ENCODE measurements at regions not wholly inside any gene's neighbourhood (a gene's known extent, or its start where the extent isn't known, plus 50 kb on each side); places are given as distances from the start of the nearest gene placed in this dataset.

DNA sequence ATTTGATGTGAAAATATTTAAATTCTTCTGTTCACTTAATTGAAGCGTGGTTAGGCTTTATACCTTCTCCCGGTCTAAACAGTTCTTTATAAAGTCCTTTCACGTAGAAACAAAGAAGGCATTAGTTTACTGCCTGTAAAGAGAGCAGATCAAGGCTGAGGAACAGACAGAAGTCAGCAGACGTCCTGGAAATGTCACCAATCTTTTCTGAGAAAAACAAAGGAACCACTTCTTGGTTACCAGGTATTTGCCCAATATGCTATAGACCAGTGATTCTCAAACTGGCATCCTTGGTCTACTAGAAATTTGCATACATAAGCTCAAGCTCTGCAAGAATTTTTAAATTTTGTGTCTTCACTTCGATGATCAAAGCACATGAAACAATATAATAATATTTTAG, 89.2 kb upstream of the STK17B start:
- Histone ChIP-seq H3K36me3 (ENCODE audit: control insufficient read depth in 1 of 2, insufficient read depth in 2 of 2, low read length in 2 of 2) (no peaks in the 10 kb centered on the region), H3K4me1 (ENCODE audit: control insufficient read depth in 1 of 2, insufficient read depth in 2 of 2, low read length in 2 of 2) (peaks cover 0 to 25% of the 10 kb centered on the region in 2 donors), H3K9ac (ENCODE audit: low read depth in 1 of 2, low read length in 2 of 2) (peak overlapping the region in 1 of 2 donors; percentile 40), H3K27ac (ENCODE audit: low read depth, low read length) (no peak overlapping the region), H3K27me3 (ENCODE audit: control insufficient read depth in 1 of 2, insufficient read depth in 2 of 2, low read length in 2 of 2) (no peaks in the 10 kb centered on the region), H3K9me3 (ENCODE audit: control insufficient read depth in 1 of 2, low read length in 2 of 2) (no peaks in the 10 kb centered on the region), H3K4me3 (ENCODE audit: low read depth in 1 of 2, low read length in 2 of 2) (peak overlapping the region in 1 of 2 donors; percentile 48)

DNA sequence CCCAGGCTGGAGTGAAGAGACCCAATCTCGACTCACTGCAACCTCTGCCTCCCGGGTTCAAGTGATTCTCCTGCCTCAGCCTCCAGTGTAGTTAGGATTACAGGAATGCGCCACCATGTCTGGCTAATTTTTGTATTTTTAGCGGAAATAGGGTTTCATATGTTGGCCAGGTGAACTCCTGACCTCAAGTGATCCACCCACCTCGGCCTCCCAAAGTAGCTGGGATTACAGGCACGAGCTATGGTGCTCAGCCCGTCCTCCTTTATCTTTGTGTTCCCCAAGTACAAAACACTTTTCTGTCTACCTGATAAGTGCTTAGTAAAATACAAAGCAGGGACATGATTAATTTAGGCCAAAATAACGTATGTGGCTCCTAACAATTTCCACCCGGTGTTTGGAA, 91.2 kb upstream of the STK17B start:
- peaks cover 5 to 30% of the 10 kb centered on the region in 2 donors for H3K4me1 ChIP-seq (ENCODE audit: control insufficient read depth in 1 of 2, insufficient read depth in 2 of 2, low read length in 2 of 2)
- H3K4me3 ChIP-seq (ENCODE audit: low read depth in 1 of 2, low read length in 2 of 2), result no peak overlapping the region
- H3K9me3 ChIP-seq (ENCODE audit: control insufficient read depth in 1 of 2, low read length in 2 of 2), result no peaks in the 10 kb centered on the region
- H3K36me3 ChIP-seq (ENCODE audit: control insufficient read depth in 1 of 2, insufficient read depth in 2 of 2, low read length in 2 of 2), result no peaks in the 10 kb centered on the region
- peak overlapping the region; percentile 8 for H3K27ac ChIP-seq (ENCODE audit: low read depth, low read length)
- H3K9ac ChIP-seq (ENCODE audit: low read depth in 1 of 2, low read length in 2 of 2), result no peak overlapping the region
- no peaks in the 10 kb centered on the region for H3K27me3 ChIP-seq (ENCODE audit: control insufficient read depth in 1 of 2, insufficient read depth in 2 of 2, low read length in 2 of 2)

DNA sequence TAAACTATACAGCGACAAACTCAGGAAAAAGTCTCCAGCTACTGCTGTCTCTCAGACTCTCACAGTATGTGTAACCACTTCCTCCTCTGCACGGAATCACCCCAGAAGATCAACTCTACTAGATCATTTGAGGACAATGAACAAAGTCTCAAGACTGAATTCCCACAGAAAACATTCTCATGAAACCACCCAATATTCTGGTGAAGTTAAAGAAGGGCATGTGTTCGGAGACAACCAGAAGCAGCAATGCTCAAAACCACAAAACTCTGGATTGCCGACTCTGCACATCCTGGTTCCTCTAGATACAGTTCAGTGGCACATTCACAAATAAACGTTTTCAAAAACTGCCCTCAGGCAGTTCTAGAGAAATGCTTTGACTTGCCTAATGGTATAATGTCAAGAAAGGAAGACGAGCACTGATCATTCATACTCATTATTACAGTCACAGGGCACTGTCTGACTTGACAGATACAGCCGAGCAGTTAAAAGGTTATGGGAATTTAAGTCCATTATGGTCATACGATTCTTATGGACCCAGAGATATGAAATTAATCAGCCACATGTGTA, 91.9 kb upstream of the STK17B start:
- Histone ChIP-seq H3K27ac (ENCODE audit: low read depth, low read length) (no peak overlapping the region), H3K4me3 (ENCODE audit: low read depth in 1 of 2, low read length in 2 of 2) (peak overlapping the region in 1 of 2 donors; percentile 44), H3K9ac (ENCODE audit: low read depth in 1 of 2, low read length in 2 of 2) (no peak overlapping the region), H3K4me1 (ENCODE audit: control insufficient read depth in 1 of 2, insufficient read depth in 2 of 2, low read length in 2 of 2) (peaks cover 11 to 37% of the 10 kb centered on the region in 2 donors), H3K9me3 (ENCODE audit: control insufficient read depth in 1 of 2, low read length in 2 of 2) (no peaks in the 10 kb centered on the region), H3K36me3 (ENCODE audit: control insufficient read depth in 1 of 2, insufficient read depth in 2 of 2, low read length in 2 of 2) (no peaks in the 10 kb centered on the region), H3K27me3 (ENCODE audit: control insufficient read depth in 1 of 2, insufficient read depth in 2 of 2, low read length in 2 of 2) (no peaks in the 10 kb centered on the region)

DNA sequence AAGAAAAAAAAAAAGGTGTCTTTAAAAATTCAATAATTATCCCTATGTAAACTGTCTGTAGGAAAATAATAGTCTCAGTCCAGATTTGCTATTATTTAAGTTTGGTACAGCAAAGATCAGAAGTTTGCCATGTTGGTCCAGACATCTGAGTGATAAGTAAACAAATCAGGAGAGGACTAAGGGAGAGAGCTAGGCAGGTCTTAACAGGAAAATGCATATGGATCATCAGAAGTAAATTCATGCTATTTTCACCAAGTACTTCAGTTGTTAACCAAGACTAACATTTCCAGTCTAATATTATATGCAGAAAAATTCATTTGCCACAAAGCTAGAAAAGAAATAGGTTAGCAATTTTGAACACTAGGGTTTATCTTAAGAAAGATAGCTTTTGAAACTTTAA, 95.0 kb upstream of the STK17B start:
- Histone ChIP-seq H3K9me3 (ENCODE audit: control insufficient read depth in 1 of 2, low read length in 2 of 2) (no peaks in the 10 kb centered on the region), H3K4me3 (ENCODE audit: low read depth in 1 of 2, low read length in 2 of 2) (no peak overlapping the region), H3K27ac (ENCODE audit: low read depth, low read length) (no peak overlapping the region), H3K4me1 (ENCODE audit: control insufficient read depth in 1 of 2, insufficient read depth in 2 of 2, low read length in 2 of 2) (peaks cover 27 to 52% of the 10 kb centered on the region in 2 donors), H3K9ac (ENCODE audit: low read depth in 1 of 2, low read length in 2 of 2) (no peak overlapping the region), H3K36me3 (ENCODE audit: control insufficient read depth in 1 of 2, insufficient read depth in 2 of 2, low read length in 2 of 2) (no peaks in the 10 kb centered on the region), H3K27me3 (ENCODE audit: control insufficient read depth in 1 of 2, insufficient read depth in 2 of 2, low read length in 2 of 2) (no peaks in the 10 kb centered on the region)

DNA sequence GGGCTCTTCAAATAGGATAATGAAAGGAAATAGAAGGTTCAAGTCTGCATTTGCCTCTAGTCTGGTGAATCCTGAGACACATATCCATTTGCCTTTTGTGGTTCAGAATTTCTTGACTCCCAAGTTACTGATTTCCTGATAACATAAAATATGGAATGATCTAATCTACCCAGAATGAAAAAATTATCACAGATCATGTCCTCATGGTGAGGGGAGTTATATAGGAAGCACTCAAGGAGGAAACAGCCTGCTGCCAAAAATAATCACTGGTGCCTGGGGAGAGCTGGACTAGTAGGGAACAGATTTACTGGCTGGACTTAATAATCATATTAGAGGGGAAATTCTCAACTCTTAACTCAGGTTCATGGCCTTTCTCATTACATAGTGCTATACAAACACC, 95.5 kb upstream of the STK17B start:
- Histone ChIP-seq H3K27me3 (ENCODE audit: control insufficient read depth in 1 of 2, insufficient read depth in 2 of 2, low read length in 2 of 2) (no peaks in the 10 kb centered on the region), H3K36me3 (ENCODE audit: control insufficient read depth in 1 of 2, insufficient read depth in 2 of 2, low read length in 2 of 2) (no peaks in the 10 kb centered on the region), H3K9me3 (ENCODE audit: control insufficient read depth in 1 of 2, low read length in 2 of 2) (no peaks in the 10 kb centered on the region), H3K4me3 (ENCODE audit: low read depth in 1 of 2, low read length in 2 of 2) (no peak overlapping the region), H3K9ac (ENCODE audit: low read depth in 1 of 2, low read length in 2 of 2) (no peak overlapping the region), H3K4me1 (ENCODE audit: control insufficient read depth in 1 of 2, insufficient read depth in 2 of 2, low read length in 2 of 2) (peaks cover 27 to 54% of the 10 kb centered on the region in 2 donors), H3K27ac (ENCODE audit: low read depth, low read length) (no peak overlapping the region)

DNA sequence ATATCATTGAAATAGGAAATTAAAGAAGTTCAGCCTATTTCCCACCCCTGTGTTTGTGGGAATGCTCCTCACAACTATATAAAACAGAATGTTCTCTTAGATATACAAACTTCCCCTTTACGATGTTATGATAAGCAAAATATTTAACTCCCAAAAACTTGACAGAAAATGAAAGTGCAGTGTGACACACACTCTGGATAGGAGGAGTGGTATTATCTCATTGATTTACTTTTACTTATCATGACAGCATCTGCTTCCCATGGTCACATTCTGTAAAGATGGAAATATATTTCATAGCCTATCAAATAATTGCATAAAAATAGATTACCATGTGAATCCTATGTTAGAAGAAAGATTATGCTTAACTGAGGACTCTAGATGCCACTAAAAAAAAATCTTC, 96.6 kb upstream of the STK17B start:
- Histone ChIP-seq H3K9ac (ENCODE audit: low read depth in 1 of 2, low read length in 2 of 2) (no peak overlapping the region), H3K27me3 (ENCODE audit: control insufficient read depth in 1 of 2, insufficient read depth in 2 of 2, low read length in 2 of 2) (no peaks in the 10 kb centered on the region), H3K9me3 (ENCODE audit: control insufficient read depth in 1 of 2, low read length in 2 of 2) (no peaks in the 10 kb centered on the region), H3K36me3 (ENCODE audit: control insufficient read depth in 1 of 2, insufficient read depth in 2 of 2, low read length in 2 of 2) (no peaks in the 10 kb centered on the region), H3K27ac (ENCODE audit: low read depth, low read length) (no peak overlapping the region), H3K4me1 (ENCODE audit: control insufficient read depth in 1 of 2, insufficient read depth in 2 of 2, low read length in 2 of 2) (peaks cover 27 to 51% of the 10 kb centered on the region in 2 donors), H3K4me3 (ENCODE audit: low read depth in 1 of 2, low read length in 2 of 2) (no peak overlapping the region)

DNA sequence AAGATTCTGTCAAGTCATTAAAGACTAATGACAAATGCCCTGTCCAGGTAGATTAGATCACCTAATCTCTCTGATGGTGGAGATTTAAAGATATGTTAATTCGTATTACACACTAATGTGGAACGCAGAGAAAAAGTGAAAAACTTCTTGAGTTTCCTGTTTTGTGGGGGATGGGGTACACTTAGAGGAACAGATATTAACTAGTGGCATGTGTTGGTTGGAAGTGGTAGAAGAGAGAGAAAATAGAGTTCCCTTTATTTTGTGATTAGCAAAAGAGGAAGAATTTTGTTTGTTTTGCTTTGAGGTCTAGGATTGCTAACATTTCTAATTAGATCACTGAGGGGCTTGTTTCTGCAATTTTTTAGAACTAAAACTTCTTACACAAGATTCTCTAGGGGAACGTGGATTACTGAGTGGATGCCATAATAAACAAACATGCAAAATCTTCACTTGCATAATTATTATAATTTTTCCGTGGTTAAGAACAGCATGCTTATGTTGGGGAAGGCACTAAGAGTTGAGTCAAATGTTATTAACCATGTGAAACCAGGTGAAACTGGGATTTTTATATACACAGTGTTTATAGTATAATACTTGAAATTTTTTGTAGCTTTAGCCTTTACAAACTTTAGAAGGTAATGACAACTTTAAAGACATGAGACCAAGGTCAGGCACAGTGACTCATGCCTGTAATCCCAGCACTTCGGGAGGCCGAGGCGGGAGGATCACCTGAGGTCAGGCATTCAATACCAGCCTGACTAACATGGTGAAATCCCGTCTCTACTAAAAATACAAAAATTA, 97.4 kb upstream of the STK17B start:
- Histone ChIP-seq H3K27ac (ENCODE audit: low read depth, low read length) (no peak overlapping the region), H3K9me3 (ENCODE audit: control insufficient read depth in 1 of 2, low read length in 2 of 2) (no peaks in the 10 kb centered on the region), H3K36me3 (ENCODE audit: control insufficient read depth in 1 of 2, insufficient read depth in 2 of 2, low read length in 2 of 2) (no peaks in the 10 kb centered on the region), H3K4me3 (ENCODE audit: low read depth in 1 of 2, low read length in 2 of 2) (no peak overlapping the region), H3K4me1 (ENCODE audit: control insufficient read depth in 1 of 2, insufficient read depth in 2 of 2, low read length in 2 of 2) (peaks cover 33 to 50% of the 10 kb centered on the region in 2 donors), H3K9ac (ENCODE audit: low read depth in 1 of 2, low read length in 2 of 2) (no peak overlapping the region), H3K27me3 (ENCODE audit: control insufficient read depth in 1 of 2, insufficient read depth in 2 of 2, low read length in 2 of 2) (no peaks in the 10 kb centered on the region)

DNA sequence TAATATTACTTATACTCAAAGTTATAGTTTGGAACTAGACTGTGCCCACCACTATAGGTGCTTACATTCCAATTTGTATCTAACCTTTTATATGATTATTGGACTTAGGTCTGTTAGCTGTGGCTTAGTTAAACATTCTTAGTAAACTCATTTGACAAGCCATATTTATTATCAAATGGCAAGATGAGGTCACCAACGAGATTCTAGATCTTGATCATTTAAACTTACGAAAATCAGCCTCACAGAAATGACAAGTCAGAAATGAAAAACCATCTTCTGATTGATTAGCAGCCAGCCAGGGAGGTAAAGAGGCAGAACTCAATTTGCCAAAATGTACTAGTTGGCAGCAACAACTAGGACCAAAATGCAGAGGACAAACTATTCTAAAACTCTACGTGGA, 100.4 kb upstream of the STK17B start:
- Histone ChIP-seq H3K4me3 (ENCODE audit: low read depth in 1 of 2, low read length in 2 of 2) (no peak overlapping the region), H3K9me3 (ENCODE audit: control insufficient read depth in 1 of 2, low read length in 2 of 2) (no peaks in the 10 kb centered on the region), H3K36me3 (ENCODE audit: control insufficient read depth in 1 of 2, insufficient read depth in 2 of 2, low read length in 2 of 2) (no peaks in the 10 kb centered on the region), H3K9ac (ENCODE audit: low read depth in 1 of 2, low read length in 2 of 2) (no peak overlapping the region), H3K27me3 (ENCODE audit: control insufficient read depth in 1 of 2, insufficient read depth in 2 of 2, low read length in 2 of 2) (no peaks in the 10 kb centered on the region), H3K27ac (ENCODE audit: low read depth, low read length) (no peak overlapping the region), H3K4me1 (ENCODE audit: control insufficient read depth in 1 of 2, insufficient read depth in 2 of 2, low read length in 2 of 2) (peaks cover 61 to 74% of the 10 kb centered on the region in 2 donors)

DNA sequence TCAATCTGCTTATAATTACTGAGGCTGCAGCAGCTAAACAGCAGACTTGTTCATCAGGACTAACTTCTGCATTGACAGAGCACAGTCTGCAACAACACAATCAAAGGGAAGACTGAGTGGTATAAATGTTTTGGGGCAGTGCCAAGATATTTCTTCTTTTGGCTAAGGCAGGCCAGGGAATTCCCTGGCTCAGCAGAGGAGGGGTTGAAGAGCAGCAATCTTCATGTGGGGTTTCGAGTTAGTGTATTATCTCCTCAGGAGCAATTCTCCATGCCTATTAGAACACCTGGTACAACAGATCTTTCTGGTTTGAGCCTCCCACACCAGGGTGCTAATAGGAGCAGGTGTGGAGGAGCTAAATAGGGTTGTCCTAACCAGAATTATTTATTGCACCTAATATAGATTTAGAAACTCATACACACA, 103.0 kb upstream of the STK17B start:
- no peaks in the 10 kb centered on the region for H3K9me3 ChIP-seq (ENCODE audit: control insufficient read depth in 1 of 2, low read length in 2 of 2)
- H3K9ac ChIP-seq (ENCODE audit: low read depth in 1 of 2, low read length in 2 of 2), result no peak overlapping the region
- no peaks in the 10 kb centered on the region for H3K27me3 ChIP-seq (ENCODE audit: control insufficient read depth in 1 of 2, insufficient read depth in 2 of 2, low read length in 2 of 2)
- no peaks in the 10 kb centered on the region for H3K36me3 ChIP-seq (ENCODE audit: control insufficient read depth in 1 of 2, insufficient read depth in 2 of 2, low read length in 2 of 2)
- H3K4me3 ChIP-seq (ENCODE audit: low read depth in 1 of 2, low read length in 2 of 2), result peak overlapping the region in 1 of 2 donors; percentile 8
- H3K27ac ChIP-seq (ENCODE audit: low read depth, low read length), result no peak overlapping the region
- H3K4me1 ChIP-seq (ENCODE audit: control insufficient read depth in 1 of 2, insufficient read depth in 2 of 2, low read length in 2 of 2), result peaks cover 45 to 54% of the 10 kb centered on the region in 2 donors

DNA sequence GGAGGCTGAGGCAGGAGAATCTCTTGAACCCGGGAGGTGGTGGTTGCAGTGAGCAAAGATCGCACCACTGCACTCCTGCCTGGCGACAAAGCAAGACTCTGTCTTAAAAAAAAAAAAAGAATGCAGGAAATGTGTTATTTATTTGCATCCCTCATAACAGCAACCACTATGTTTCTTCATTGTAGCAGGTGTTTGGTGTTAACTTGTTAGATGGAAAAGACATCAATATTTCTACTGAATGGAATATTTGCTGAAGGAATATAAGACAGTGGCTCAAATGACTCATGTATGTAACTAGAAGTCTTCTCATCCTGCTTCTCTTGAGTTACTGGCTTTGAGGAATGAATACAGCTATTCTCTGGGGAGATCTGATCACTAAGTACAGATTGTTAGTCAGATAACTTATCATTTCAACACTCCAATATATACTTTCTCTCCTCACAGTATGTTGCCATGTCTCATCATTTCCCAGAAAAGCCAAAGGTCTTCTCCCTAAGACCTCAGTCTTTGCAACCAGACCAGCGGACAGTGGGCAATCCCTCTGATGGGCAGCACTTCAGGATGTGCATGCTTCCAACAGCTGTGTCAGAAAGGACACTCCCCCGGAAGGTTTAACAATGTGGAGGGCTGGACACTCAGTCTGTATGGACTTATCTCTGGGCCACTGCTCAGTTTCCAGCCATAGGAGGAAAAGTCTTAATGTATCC, 104.4 kb upstream of the STK17B start:
- Histone ChIP-seq H3K4me1 (ENCODE audit: control insufficient read depth in 1 of 2, insufficient read depth in 2 of 2, low read length in 2 of 2) (peaks cover 35 to 43% of the 10 kb centered on the region in 2 donors), H3K9me3 (ENCODE audit: control insufficient read depth in 1 of 2, low read length in 2 of 2) (no peaks in the 10 kb centered on the region), H3K9ac (ENCODE audit: low read depth in 1 of 2, low read length in 2 of 2) (peak overlapping the region; percentile 20 to 27), H3K27me3 (ENCODE audit: control insufficient read depth in 1 of 2, insufficient read depth in 2 of 2, low read length in 2 of 2) (no peaks in the 10 kb centered on the region), H3K27ac (ENCODE audit: low read depth, low read length) (peak overlapping the region; percentile 57), H3K4me3 (ENCODE audit: low read depth in 1 of 2, low read length in 2 of 2) (peak overlapping the region; percentile 26 to 51), H3K36me3 (ENCODE audit: control insufficient read depth in 1 of 2, insufficient read depth in 2 of 2, low read length in 2 of 2) (no peaks in the 10 kb centered on the region)
